HPDE6-E6E7 (cell line): ENCODE measurements at regions not wholly inside any gene's neighbourhood (a gene's known extent, or its start where the extent isn't known, plus 50 kb on each side); places are given as distances from the start of the nearest gene placed in this dataset.

ENCODE experiments used
- DNase-seq: peaks from one replicate; pipeline ENCODE4 v3.0.0; 2011; ENCODE audit warnings: missing footprints; ENCODE audit errors: extremely low spot score

DNA sequence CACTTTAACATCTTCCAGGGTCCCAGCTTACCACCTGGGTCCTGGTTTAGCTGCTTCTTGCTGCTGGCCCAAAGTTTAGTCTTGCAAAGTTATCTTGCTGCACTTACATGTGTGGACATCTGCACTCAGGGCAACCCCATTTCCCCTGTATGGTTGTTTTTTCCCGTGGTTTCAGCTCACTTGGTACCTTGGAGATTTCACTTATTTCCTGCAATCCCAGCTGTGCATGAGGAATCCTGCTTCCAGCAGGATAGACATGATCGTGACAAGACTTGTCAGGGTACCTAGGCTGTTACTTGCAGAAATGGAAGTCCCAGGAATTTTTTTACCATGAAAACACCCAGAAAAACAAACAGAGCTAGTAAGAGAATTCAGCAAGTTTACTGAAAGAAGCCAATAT is 95.9 kb upstream of the LEP start:
- DNase-seq = no peak

DNA sequence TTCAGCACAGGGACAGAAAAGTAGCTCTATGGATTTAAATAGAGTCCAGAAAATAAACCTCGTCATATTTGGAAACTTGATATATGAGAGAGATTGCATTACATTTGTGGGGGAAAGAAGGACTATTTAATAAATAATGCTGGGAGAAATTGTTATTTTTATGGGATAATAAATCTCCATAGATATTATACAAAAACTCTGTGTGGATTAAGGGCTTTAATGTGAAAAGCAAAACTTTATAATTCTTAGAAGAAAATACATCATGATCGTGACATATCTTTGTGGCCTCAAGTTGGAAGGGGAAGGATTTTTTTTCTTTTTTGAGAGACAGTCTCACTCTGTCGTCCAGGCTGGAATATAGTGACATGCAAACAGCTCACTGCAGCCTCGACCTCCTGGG is 95.0 kb upstream of the LEP start:
- DNase-seq = no peak

DNA sequence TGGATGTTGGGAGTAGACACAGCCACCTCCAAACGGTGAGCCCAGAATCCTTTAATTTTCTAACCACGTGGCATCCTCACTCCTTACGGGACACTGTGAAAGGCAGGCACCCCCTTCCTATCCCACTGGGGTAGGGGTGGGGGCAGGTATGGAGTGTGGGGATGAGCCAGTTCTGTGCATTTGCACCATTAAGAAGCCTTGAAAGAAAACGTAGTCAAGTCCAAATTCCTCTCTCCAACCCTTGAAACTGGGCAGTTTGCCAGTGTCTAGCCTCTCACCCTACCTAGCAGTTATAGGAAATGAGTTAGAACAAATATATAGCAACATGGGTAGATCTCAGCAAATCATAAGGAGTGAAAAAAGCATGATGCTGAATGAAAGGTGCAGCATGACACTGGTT is 92.4 kb upstream of the LEP start:
- DNase-seq = no peak

DNA sequence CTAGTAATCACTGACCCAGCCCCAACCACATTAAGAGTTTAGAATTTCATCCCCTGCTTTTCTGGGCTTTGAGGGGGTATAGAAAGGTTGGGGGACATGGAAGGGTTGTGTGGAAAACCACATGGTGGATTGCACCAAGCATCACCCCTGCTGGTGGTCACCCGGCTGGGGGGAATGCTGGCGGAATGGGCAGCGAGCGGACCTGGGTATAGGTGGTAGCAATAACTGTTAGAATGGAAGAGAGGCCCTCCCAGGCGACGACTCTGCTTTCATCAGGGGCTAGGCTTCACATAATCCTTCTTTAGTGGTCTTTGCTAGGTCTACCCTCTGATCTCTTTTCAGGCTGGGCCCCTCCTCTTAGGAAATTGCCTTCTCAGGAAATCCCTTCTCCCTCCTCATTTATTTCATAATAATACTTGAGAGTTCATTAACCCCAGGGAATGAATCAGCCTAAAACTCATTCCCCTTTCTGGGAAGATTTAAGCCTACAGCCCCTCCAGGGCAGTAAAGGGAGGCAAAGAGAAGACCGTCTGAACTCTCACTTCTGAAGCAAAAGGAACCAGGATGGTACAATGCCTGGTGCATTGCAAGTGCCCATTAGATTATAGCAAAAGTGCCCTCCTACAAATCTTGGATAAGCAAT is 90.7 kb upstream of the LEP start:
- DNase-seq = no peak

DNA sequence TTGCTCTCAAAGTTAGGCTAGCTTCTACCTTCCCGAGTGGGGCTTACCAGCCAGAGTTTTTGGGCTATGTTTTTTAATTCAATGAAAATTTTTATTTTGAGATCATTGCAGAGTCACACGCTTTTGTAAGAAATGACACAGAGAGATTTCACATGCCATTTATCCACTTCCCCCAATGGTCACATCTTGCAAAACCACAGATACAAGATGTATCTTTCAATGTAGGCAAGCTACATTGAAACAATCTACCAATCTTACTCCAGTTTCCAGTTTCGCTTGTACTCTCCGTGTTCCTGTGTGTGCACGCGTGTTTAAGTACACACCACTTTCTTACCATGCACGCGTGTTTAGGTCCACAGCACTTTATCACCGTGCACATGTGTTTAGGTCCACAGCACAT is 89.4 kb upstream of the LEP start:
- no peak for DNase-seq

DNA sequence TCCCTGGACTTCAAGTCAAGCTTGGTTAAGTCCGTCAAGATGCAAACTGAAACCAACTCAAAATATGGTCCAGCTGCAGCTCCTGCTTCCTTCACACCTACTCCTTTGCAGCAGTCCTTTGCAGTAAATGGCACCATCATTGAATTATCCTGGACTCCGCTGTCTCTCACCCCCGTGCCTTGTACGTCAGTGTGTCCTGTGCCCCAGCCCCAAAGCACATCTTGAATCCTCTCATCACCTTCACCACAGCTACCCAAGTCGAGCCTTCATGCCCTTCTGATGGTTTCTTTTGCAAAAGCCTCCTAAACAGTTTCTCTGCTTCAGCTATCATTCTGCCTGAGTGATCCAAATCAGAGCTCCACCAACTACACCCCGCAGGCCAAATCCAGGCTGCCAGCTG is 88.4 kb upstream of the LEP start:
- DNase-seq = no peak

DNA sequence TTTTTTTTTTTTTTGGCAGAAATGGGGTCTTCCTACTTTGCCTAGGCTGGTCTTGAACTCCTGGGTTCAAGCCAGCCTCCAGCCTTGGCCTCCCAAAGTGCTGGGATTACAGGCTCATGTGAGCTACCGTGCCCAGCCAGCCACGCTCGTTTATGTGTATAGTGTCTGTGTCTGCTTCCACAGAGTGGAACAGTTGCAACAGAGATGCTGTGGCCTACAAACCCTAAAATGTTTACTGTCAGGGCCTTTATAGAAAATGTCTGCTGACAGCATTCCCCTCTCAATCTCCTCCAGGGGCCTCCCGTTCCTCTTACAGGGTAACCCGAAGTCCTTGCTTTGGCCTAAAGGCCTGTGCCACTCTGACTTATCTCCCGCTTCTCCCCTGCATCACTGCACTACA is 87.6 kb upstream of the LEP start:
- no peak for DNase-seq

DNA sequence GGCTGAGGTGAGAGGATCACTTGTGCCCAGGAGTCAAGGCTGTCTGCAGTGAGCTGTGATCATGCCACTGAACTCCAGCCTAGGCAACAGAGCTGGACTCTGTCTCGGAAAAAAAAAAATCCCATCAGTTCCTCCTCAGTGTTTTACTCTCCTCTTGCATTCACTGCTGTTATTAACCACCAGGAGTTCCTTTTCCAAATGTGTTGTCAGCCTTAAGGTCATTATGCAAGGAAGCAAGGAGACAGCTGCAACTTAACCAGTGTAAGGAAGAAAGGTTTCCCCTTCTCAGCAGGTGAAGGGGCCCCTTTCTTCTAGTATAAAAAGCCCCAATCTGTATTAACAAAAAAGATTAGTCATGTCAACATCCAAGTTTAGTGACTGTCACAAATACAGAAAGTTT is 86.6 kb upstream of the LEP start:
- DNase-seq = no peak

DNA sequence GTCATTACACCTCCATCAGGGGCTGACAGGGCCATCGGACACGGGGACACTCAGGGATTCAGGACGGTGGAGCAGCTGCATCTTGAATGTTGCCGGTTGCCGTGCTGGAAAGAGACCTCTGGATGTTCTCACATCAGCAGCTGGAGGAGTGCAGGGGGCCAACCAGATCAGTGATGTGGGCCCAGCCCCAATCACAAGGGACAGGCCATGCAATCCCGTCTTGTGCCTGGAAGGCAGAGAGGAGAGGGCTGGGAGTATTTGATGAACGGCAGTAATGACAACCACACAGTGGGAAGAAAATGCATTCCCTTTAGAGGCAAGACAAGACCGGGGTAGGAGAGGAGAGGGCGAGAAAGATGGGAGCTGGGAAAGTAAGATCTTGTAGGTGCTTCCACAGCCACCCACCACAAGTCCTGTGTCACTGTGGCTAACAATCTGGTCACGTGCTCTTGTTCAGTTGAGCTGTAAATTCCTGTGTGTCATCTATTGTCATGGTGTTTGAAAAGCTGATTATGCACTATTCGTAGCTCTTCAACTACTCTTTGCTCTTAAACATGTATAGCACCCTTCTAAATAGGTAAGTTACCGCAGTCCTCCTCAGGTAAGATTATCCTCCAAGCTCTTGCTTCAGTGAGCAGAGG is 85.9 kb upstream of the LEP start:
- DNase-seq = no peak

DNA sequence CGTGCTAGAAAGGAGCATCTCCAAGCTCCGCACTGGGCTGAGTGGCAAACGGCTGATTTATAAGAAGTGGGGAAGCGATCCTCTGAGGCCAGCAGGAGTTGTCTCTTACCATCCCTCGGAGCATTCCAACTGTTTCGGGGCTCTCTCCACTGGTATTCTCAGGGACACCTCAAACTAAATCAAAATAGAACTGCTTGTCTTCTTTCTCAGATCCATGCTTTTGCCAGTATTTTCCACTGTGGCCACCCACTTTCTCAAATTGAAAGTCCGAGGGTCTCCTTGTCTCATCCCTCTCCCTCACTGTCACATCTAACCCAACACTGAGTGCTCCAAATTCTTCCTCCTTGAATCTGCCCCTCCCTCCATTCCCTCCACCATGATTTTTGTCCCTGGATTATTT is 83.2 kb upstream of the LEP start:
- no peak for DNase-seq

DNA sequence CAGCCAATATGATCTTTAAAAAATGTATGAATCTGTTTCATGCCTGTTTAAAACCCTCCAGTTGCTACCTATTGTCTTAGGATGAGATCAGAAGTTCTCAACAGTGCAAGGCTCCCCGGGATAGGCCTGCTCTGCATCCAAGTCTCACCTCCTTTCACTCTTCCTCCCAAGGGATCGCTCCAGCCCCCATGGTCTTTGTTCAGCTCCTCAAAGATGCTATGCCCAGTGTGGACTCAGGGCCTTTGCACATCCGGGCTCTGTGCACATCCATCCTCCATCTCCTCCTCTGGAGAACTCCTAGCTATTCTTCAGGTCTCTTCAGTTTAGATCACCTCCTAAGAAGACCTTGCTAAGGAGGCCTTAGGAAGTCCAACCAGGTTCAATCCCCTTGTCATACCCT is 82.7 kb upstream of the LEP start:
- DNase-seq = no peak

DNA sequence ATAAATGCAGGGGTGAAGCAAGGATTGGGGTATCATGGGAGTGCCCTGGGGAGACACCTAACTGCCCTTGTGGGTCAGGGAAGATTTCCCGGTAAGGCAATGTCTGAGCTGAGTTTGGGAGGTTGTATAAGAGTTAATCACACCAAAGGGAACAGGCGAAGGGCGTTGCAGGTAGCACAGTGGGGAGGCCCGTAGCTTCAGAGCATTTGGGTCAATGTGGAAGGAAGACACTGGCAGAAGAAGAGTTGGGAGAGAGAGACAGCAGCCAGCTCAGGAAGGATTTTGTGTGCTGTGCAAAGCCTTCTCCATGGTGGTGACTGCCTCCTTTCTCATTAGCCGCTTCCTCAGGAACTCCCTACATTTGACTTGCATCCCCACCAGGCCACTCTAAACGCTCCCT is 80.8 kb upstream of the LEP start:
- DNase-seq = no peak

DNA sequence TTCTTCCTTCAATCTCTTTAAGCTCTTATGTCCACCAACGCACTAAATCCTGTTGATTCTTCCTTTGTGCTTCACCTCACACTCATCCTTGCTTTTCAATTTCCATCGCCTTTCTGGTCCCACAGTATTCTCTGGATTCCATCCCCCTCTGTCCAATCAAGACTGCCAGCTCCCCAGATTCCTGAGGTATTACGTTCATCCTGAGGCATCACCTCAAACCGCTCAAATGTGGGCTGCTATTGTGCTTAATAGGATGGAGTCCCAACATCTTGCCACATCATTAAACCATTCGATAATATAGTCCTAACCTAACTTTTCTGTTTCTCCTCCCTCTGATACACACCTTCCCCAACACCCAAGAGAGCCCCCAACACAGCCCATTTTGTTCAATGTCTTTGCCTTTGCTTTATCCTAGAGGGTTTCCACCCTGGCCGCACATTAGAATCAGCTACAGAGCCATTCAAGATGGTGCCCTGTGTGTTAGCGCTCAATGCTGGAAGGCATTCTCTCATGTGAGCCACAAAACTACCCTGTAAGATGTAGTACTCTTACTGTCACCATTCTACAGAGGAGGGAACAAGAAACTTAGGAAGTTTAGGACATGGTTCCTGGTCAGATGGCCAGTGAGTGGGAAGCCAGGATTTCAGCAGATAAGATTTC is 79.5 kb upstream of the LEP start:
- no peak for DNase-seq

DNA sequence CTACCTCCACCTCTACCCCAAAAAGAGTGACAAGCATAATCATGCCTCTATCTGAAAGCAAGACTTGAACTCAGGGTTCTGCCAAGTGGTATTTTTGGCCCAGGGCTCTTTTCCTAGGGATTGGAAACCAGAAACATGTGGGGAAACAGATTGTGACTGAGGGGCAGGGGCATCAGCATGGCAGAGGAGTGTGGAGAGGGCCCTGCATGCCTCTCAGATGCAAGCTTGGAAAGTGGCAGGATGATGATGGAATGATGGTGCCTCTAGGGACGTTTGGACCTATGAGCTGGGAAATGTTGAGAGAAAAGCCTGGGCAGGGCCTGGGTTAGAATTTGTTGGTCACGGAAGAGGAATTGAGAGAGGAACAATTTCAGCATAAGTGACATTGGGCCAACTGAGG is 78.4 kb upstream of the LEP start:
- DNase-seq = no peak

DNA sequence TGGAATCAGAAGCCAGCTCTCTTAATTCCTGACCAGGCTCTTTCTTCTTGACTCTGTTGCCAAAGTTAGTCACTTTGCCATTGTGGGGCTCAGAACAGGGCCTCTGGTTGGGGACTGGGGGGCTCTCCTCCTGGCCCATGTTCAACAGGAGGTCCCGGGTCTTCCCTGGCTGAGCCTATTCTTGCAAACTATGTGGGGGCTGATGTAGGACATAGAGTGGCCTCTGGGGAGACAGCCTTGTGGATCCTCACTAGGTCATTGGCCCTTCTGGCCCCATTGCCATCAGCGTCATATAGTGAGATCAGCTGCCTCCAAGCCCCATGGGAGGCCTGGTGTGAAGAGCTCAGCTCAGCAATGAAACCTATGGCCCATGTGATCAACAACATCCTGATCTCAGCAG is 77.6 kb upstream of the LEP start:
- no peak for DNase-seq

DNA sequence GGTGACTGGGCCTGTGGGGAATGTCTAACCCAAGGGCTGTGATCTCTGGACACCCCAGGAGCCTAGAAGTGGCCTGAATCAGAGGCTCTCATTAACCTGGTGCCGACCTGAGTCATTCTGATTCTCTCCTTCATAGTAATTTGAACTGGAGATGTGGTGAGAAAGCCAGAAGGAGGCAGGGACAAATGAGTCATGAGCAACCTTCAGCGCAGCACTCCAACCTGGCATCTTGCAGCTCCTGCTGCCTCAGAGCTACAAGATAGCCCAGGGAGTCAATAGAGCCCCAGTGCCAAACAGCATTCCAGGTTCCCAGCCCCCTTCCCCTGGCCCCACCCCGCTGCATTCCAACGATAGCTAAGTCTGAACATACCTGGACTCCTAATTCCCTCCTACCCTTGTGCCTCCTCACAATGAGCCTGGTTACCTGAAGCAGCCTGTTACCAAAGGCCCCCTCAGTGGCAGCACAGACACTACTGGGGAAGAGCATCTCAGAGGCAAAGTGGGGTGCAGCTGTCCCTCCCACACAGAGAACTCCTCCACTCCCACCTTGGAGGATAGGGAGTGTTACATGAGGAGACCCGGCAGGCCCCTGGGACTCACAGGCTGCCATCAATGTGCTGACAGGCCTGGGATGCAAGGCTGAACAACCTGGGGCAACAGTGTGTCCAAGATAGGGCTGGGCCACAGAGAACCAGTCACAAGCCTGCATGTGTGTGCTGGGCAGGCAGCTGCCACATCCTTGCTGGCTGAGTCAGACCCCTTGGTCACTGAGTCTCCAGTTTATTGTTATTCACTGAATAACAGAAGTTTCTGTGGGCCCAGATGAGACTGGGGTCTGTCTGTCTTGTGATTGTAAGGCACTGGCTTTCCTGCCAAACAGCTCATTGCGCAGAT is 76.8 kb upstream of the LEP start:
- DNase-seq = peak; percentile 97

DNA sequence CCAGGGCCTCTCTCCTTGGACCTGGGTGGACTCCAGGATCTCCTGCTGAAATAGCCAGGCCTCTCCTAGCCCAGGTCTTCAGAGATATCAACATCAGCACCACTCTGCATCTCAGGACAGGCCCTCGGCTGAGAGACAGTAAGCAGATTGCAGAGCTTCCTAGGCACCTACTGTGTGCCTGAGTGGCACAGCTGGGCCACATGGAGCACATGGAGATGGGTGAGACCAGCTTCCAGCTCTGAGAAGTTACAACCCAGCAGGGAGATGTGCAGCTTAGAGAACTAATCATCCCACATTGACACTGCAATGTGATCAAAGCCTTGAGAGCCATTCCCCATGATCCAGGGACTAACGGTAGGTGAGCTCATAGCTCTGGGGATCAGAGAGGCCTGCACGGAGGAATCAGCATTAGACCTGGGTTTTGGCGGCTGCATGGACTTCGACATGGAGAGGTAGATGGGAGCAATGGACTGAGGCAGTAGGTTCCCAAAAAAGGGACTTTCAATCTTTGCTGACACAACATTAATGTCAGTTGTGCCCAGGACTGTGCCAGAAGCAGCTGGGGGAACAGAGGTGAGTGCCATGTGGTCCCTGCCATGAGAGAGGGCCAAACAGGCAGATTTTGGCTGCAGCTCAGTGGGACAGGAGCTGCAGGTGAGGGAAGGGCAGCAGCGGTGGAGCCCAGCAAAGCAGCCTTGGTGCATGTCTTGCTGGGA is 76.0 kb upstream of the LEP start:
- DNase-seq = no peak

DNA sequence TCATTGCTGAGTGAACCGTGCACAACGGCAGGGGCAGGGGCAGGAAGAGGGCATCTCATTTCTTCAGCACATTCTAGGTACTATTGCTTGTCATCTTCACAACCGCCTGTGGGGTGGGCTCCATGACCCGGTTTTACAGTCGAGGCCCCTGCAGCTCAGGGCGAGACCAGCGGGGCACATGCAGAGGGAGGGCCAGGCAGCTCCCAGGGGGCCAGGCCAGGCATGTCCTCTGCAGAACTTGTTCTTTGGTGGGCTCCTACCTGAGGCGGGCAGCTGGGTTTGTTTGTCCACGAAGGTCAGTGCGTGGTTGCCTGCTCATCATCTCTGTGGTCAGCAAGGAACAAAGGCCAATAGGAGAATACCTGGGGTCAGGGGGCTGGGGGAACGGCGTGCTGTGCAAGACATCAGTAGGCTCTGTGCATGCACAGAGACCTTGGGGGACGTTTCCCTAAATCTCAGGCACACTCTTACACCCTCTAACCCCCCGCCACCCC is 75.1 kb upstream of the LEP start:
- no peak for DNase-seq

DNA sequence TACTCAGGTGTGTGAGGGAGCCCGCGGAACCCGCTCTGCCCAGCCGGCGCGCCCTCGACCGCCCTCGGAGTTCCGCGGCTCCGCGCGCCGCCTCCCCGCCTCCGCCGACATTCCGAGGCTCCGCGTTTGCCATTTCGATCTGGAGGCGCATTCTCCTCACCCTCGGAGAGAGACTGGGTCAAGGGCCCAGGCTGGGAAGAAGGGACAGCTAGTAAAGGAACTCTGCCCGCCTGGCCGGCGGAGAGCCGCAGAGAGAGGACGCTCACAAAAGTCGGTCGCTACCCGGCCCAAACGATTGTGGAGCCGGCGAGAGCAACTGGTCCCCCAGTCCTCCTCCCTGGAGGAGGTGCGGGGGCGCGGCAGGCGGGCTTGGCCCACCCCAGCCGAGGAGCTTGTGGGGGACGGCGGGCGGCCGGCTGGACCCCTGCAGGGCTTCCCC is 74.5 kb upstream of the LEP start:
- DNase-seq = no peak

DNA sequence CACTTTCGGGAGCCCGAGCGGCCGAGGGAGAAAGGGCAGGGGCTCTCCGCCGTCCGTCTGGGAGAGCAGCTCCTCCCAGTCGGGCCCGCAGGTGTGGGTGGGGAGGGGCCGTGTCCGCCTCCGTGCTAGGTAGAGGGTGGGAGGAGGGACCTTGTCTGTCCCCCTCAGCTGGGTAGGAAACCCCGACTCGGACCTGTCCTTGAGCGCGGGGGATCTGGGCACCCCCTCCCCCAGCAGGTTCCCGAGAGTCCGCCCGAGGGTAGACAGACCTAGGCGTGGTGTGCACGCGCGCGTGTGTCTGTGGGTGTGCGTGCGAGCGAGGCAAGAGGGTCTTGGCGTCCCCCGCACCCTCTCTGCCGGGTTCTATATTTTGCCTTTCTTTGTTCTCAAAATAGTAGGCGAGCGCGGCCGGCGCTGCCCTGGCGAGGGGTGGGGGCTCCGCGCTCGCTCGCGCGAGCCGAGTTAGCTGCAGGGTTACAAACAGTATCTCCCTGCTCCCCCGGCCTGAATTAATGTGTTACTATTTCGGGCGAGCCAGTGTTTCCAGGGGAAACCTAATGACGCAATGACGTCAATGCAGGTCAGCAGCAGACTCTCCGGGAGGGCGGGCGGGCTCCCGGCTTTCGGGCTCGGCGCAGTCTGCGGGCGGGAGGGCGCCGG is 73.9 kb upstream of the LEP start:
- peak; percentile 54 for DNase-seq
